ENCODE measurements at regions not wholly inside any gene's neighbourhood (a gene's known extent, or its start where the extent isn't known, plus 50 kb on each side); places are given as distances from the start of the nearest gene placed in this dataset.
"Not testable (repeated sequence)": the region's sequence is repeated elsewhere in the genome, so short reads cannot be mapped to it uniquely, and the experiment has no call there.

GRCh38 chr13:73301622-73302021 lies 242.8 kb downstream of the KLF5 start:
- not testable (repeated sequence) for TF ChIP-seq CTCF, EP300, POLR2A (IDR thresholded peaks at IDR 0.05)

Measured in ovary (tissue), 3 donors.